Stimulated activated CD4-positive, alpha-beta T cell treated with anti-CD3 and anti-CD28 coated beads, Interleukin-15, amount 100 ng/mL, for 48 hours (primary cell): ENCODE measurements at regions not wholly inside any gene's neighbourhood (a gene's known extent, or its start where the extent isn't known, plus 50 kb on each side); places are given as distances from the start of the nearest gene placed in this dataset.
"Not testable (repeated sequence)": the region's sequence is repeated elsewhere in the genome, so short reads cannot be mapped to it uniquely, and the experiment has no call there.

Source experiments
- DNase-seq, 2 donors: peaks; one replicate each; pipeline ENCODE4 v3.0.0-alpha.2; 2020; ENCODE audit warnings: low read depth in 2 of 2

DNA sequence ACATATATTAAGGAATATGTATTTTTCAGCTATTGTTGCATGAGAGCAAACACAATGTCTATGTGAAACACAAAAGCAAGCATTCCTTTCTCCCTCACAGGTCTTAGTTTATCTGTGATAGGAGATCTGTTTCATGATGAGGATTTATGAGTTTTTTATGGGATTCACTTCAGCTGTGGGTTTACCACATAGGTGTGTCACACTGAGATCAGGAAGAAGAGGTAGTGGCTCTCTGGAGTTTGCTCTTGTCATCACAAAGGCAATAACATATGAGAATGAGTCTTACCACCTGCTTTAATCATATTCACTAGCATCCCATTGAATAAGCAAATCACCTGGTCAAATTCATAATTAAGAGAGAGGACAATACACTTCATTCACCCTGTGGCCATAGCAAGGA, 960.3 kb upstream of the SLC39A10 start:
- no peak for DNase-seq

DNA sequence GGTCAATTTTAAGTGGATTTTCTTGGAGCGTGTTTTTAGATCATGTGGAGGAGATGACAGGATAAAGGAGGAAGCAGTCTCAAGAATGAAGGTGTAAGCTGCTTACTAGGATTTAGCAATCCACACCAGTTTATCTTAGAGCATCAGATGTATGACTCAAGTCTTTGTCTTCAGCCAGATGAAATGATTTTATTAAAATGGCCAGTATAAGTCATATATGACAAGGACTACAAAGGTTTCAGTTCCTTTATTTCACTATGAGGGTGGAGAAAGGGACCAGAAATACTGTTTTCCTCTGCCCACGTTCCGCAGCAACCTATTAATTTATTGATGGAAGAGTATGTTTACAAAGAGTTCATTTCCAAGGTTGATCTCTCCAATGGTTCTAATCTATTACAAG, 970.5 kb upstream of the SLC39A10 start:
- DNase-seq, result no peak

DNA sequence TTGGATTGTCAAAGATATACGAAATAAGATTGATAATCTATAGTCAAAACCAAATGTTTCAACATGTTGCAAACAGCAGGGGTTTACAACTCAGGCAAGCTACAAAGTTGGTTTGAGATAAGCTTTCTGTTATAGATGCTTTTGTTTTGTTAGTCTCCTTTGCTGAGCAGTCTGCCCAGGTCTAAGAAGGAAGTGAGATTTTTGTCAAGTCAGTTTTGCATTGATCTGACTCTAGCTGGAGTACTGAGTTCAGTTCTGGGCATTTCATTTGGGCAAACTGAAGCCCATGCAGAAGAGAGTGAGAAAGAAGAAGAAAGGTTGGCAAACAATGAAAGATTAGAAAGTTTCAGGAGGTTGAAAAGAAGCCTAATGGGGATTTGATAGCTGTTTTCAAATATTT, 983.0 kb upstream of the SLC39A10 start:
- no peak for DNase-seq

DNA sequence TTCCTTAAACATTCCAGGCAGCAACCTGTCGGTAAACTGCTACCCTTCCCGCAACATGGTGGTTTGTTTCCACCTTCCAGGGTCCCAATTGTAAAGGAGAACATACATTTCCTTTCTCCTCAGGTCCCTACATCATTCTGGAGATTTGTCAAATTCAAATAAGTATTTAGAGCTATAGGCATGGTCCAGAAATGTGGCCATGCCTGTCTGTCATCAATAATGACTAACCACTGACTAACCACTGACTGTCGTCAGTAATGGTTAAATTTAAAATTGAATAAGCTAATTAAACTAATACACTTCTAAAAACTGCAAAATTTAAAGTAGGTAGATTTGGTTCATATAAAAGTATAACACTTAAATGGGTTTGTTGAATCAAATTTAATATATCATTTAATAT, 984.0 kb upstream of the SLC39A10 start:
- no peak for DNase-seq

DNA sequence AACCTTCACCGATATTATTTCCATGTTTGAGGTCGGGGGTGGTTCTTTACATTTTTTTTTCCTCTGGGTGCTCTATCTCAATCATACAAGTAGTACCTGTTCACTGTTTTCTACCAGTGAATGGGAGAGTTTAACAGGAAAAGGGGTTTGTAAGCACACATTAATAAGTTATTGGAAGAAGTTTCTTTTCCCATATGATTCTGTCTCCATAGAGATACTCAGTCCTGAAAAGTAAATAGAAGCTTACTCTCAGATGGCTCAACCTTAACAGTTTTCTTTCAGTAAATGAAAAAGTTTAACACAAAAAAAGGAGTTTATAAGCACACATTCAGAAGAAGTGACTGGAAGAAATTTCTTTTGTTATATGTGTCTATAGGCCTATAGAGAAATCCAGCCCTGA, 995.6 kb upstream of the SLC39A10 start:
- no peak for DNase-seq

DNA sequence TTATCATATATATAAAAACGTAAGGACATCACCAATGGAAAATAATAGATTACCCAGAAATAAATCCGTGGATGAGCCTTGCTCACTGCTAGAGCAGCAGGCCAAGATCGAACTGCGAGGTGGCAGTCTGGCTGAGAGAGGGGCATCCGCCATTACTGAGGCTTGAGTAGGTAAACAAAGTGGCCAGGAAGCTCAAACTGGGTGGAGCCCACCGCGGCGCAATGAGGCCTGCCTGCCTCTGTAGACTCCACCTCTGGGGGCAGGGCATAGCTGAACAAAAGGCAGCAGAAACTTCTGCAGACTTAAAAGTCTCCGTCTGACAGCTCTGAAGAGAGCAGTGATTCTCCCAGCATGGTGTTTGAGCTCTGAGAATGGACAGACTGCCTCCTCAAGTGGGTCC, 1018.0 kb upstream of the SLC39A10 start:
- not testable (repeated sequence) for DNase-seq

DNA sequence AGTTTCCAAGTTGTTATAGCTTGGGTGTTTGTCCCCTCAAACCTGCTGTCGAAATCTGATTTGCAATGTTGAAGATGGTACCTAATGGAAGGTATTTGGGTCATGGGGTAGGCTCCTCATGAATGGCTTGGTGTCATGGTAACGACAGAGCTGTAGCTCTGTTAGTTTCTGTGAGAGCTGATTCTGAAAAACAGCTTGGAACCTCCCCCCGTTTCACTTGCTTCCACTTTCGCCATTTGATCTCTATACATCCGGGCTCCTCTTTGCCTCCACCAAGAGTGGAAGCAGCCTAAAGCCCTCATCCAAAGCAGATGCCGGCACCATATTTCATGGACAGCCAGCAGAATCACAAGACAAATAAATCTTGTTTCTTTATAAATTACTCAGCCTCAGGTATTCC, 1035.1 kb upstream of the SLC39A10 start:
- no peak for DNase-seq

DNA sequence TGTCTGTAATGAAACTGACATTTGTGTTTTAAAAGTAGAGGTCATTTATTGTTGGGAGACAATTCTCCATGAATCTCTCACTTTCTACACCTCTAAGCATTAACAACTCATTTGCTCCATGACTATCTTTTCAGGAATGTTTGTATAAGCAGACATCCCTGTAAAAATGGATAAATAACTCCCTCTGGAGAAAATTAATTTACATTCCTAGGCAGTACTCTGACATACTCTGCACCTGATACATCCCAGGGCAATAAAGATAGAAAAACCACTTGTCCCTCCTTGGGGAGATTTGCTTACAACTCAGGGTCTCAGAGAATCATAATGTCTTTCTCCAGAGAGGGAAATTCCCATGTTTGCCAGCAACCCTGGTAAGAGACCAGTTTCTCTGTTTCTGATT, 1037.7 kb upstream of the SLC39A10 start:
- no peak for DNase-seq

DNA sequence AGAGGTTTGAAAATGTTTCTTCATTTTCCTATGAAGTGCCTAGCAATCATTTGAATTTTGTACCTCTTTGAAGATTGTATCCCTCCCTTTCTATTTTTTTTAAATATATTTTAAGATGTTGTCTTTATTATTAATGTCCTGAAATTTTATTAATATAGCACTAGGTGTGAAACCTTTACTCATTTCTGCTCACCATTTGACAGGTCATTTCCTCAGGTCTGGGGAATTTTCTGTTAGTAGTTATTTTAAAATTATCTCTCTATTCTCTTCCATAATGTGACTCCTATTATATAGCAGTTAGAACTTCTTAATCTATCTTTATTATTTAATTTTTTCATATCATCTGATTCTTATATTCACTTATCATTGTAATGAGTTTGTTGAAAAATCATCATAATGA, 1038.6 kb upstream of the SLC39A10 start:
- no peak for DNase-seq

DNA sequence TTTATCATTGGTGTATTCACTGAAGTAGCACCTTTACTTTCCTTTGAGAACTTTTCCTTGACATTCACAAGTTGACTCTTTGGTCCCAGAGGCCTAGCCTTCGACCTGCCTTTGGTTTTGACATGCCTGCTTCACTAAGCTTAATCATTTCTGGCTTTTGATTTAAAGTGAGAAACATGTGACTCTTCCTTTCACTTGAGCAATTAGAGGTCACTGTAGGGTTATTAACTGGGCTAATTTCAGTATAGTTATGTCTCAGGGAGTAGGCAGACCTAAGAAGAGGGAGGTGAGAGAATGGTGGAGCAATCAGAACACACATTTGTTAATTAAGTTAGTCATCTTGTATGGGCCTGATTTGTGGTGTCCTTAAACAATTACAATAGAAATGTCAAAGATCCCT, 1040.7 kb upstream of the SLC39A10 start:
- no peak for DNase-seq

DNA sequence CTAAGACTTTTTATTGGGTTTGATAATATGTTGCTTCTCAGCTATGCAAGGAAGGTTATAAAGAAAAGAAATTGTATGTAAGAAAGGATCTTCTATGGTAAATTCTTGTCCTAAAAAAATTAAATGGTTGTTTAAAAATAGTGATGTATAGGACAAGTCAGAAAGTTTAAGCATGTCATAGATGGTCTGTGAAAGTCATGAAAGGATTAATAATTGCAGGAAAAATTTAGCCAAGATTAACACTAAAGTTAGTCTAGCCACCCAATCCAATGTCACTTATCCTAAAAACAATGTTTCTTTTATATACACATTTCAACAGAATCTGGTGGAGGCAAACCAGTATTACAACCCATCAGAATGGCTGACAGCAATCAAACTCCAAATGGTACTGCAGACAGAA, 1046.7 kb upstream of the SLC39A10 start:
- no peak for DNase-seq

DNA sequence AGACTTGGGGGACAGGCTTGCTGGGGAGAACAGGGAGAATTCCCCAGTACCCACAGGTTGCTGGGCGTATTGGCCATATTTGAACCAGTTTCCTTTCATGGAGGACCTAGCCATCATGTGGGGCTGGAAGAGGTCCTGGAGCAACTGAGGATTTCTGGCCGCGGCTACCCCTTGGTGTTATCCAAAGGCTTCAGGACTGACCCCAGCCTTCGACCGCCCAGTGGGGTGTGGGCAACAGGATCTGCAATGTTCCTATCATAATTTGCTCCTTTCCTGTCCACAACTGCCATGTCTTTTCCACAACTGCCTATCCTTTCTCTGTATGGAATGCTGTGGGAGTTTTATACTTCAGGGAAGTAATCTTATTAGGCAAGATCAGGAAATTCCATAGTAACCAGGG, 1053.6 kb upstream of the SLC39A10 start:
- DNase-seq, result no peak

DNA sequence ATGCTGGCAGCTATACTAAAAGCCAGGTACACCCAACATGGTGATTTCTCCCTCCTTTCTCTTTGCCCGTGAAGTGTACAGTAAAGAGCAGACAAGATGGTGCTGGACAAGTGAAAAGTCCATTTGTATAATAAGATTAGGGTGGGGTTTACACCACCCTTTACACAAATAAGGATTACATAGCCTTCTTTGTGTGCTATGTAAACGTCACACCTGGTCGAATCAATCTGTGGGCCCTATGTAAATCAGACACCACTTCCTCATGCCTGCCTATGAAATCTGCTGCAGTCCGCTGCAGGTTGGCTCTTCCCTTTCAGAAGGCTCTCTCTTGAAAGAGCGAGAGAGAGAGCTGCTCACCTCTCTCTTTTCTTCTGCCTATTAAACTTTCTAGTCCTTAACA, 1054.3 kb upstream of the SLC39A10 start:
- DNase-seq, result no peak

DNA sequence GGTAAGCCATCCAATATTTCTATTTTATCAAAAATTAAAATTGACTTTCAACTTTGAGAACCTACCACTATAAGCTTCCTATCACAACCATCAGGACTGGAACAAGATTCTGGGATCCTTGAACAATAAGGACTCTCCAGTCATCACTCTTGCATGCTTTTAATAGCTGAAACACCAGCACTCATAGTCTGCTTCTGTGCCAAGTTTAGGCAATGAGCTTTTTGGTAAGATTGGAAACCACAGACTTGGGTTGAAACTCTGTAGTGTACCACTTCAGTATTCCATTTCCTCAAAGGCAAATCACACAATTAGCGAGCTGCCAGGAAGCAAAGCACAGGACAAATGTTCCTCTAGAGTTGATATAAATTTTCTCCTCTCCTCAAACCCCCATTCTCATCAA, 1065.8 kb upstream of the SLC39A10 start:
- no peak for DNase-seq

DNA sequence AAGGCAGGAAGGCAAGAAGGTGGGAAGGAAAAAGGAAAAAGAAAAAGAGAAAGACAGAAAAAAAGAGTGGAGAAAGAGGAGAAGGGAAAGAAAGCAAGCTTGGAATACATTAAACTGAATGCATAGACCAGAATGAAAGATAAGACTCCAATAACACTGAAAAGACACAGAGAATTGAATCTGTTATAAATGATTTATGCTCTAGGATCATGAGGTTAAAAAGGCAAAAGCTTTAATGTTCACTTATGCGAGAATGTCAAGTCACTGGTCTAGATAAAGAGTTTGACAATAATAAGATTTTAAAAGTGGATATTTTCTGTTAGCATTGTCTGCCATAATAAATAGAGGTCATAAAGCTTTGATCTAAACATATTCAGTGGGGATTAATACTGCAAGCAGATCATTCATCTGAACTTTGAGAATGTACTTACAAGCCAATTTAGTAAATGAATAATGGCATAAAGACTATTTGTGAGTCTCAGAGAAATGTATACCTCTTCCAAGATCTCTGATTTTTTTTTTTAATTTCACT, 1069.2 kb upstream of the SLC39A10 start:
- no peak for DNase-seq

DNA sequence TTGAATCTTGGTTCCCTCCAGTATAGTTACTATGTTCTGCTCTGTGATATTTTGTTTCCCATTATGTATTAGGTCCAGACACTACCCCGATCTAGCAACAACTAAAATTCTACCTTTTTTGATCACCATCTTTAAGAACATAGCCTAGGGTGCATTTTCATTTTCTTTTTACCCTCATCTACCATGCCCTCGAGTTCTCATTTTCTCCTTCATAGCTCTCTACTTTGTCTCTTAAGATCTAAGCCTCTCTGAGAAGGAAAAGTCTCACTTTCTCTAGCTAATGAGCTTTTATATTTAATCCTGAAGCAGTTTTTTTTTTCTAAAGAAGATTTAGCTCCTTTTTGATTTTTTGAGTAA, 1089.4 kb upstream of the SLC39A10 start:
- no peak for DNase-seq

DNA sequence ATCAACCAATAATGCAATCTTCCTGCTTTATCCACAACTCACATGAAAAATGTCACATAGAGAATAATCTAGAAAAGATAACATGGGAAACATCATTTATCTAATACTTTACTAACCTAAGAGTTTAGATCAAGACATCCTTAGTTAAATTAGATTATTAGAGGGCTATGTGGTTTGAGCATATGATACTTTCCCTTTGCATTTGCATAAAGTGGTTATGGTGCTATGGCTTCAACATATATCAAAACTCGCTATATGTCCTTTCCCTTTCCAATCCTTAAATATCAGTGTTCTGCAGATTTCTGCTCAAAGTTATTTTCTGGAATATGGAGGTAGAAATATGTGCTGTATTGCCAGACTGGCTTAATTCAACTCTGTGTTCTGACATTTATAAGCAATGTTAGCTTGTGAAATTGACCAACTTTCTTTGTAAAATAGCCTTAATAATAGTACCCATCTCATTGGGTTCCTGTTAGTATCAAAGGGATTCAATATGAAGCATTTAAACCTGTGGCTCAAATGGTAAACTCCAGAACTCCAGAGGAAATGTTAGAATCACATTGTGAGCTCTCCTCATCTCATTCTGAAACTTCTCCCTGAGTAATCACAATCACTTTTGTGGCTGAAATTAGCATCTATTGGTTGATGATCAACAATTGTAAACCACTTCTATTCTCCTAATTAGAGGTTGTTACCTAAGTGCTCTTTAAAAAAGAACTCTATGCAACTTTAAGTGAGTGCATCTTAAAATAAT, 1089.9 kb upstream of the SLC39A10 start:
- no peak for DNase-seq

DNA sequence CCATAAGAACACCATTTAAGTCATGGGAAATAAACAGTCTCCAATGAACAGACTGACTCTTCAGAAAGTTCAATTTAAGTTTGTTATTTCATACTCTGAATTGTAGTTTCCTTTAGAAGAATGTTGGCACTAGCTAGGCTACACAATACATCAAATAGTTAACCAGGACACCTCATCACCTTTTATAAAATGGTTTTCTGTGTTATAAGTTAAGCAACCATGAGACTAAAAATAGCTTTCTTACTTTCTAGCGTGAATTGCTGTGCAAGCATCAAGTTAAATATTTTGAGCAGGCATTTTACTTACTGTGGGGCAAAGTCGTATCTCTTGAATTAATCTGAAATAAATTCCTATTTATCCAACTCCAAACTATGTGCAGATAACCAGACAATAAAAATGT, 1092.6 kb upstream of the SLC39A10 start:
- DNase-seq, result no peak

DNA sequence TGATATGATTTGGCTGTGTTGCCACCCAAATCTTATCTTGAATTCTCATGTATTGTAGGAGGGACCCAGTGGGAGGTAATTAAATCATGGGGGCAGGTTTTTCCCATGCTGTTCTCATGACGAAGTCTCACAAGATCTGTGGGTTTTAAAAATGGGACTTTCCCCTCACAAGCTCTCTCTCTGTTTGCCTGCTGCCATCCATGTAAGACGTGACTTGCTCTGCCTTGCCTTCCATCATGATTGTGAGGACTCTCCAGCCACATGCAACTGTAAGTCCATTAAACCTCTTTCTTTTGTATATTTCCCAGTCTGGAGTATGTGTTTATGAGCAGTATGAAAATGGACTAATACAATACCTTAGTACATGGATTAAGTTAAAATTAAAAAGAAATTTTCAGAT, 1094.7 kb upstream of the SLC39A10 start:
- DNase-seq, result no peak

DNA sequence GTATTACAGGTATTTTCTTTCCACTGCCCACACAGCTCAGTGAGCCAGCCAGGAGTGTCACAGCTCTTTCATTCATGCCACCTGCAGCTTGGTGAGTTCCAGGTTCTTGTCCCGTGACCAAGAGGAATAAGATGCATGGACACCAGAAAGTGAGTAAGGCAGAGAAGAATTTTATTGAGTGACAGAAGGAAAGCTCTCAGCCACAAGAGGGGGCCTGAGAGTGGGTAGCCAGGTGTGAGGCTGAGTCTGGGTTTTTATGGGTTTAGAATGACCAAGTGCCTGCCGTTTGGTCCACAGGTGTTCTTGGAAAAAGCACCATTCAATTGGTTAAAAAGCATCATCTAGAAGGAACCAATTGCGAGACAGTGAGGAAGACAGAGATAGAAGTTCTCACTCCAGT, 1097.1 kb upstream of the SLC39A10 start:
- DNase-seq, result no peak

DNA sequence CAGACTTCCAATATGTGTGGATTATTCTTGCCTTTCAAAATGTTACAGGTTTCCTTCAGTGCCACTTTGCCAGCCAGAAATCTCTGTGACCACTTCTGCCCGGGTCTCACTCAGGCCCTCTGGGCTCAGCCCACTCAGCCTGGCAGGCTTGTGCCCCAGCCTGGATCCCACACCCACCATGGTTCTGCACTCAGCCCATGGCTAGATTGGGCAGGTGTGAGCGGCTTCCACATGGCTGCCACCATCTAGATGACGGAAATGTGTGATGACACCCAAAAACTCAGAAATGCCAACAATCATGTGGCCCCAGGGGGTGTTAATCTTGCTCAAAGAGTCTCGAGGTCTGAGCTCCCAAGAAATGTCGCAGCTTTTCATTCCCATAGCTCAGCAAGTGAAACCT, 1097.5 kb upstream of the SLC39A10 start:
- DNase-seq, result no peak

DNA sequence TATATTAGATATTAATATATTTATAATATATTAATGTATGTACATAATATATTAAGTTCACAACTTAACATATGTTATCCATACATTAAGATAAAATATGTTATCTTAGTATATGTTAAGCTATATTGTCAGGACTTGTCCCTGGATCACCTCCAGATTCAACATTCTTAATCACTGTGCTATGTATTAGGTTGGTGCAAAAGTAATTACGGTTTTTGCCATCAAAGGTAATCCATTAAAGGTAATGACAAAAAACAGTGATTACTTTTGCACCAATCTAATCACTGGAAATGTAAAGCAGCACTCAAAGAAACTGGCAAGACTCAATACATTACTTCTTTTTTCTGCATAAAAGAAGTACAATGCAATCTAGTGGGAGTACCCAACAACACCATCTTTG, 1099.0 kb upstream of the SLC39A10 start:
- DNase-seq, result no peak

DNA sequence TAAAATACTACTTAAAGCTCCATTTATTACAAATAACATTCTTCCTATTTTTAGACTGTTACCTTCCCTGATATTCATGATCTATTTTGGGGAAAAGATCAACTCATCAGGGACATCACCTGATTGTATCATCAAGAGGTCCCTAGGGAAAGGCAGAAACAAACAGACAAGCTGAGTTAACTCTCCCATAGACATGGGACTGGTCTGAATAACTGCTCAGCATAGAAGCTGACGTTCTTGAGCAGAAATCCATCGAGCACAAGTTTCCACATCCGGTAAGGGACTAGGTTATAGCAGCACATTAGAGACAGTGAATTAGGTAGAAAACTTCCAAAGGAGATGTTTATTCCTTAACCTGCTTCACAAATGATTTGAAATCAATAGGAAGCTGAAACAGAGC, 1100.4 kb upstream of the SLC39A10 start:
- DNase-seq, result no peak

DNA sequence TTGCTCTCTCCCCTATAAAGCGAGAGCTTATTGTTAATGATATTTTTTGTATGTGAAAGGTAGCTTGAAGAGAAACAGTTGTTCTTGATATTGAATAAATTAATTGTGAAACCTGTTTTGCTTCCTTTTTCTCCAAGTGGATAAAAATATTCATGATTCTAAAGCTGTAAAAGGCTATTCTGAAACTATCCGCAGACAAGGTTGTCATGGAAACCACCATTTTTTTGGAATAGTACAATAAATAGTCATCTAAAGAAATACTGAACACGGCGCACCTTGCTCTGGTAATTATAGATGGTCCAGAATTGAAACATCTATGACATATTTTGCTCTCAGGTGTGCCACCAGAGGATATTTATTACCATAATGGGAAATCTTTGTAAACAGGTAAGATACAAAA, 1103.0 kb upstream of the SLC39A10 start:
- DNase-seq, result no peak
